ENCODE measurements at regions not wholly inside any gene's neighbourhood (a gene's known extent, or its start where the extent isn't known, plus 50 kb on each side); places are given as distances from the start of the nearest gene placed in this dataset.

GRCh38 chr2:235381261-235381912 lies 112.5 kb upstream of the AGAP1 start:
- TF ChIP-seq POLR2AphosphoS5 (IDR thresholded peaks at IDR 0.05; ENCODE audit: low read depth, low read length) (no peak), POLR2A (IDR thresholded peaks at IDR 0.05; ENCODE audit: low read depth, low read length) (no peak), TAF1 (IDR thresholded peaks at IDR 0.05; ENCODE audit: borderline replicate concordance, low read depth, low read length) (no peak)
- no peak for FAIRE-seq
- DNase-seq (ENCODE audit: insufficient read length): no peak

- DNase-seq (ENCODE audit: insufficient read length): no peak
- TF ChIP-seq POLR2A (IDR thresholded peaks at IDR 0.05; ENCODE audit: low read depth, low read length): no peak
- TF ChIP-seq POLR2AphosphoS5 (IDR thresholded peaks at IDR 0.05; ENCODE audit: low read depth, low read length): no peak
- no peak for TF ChIP-seq TAF1 (IDR thresholded peaks at IDR 0.05; ENCODE audit: borderline replicate concordance, low read depth, low read length)
- FAIRE-seq: no peak
These were observed 111.7 kb upstream of the AGAP1 start for GRCh38 chr2:235382179-235382578.

- DNase-seq (ENCODE audit: insufficient read length): no peak
- TF ChIP-seq POLR2AphosphoS5 (IDR thresholded peaks at IDR 0.05; ENCODE audit: low read depth, low read length): no peak
- no peak for TF ChIP-seq TAF1 (IDR thresholded peaks at IDR 0.05; ENCODE audit: borderline replicate concordance, low read depth, low read length)
- no peak for TF ChIP-seq POLR2A (IDR thresholded peaks at IDR 0.05; ENCODE audit: low read depth, low read length)
- FAIRE-seq: no peak
These were observed 111.2 kb upstream of the AGAP1 start for GRCh38 chr2:235382601-235383000.

GRCh38 chr2:235383272-235383843 lies 110.5 kb upstream of the AGAP1 start:
- DNase-seq (ENCODE audit: insufficient read length) (no peak), FAIRE-seq (no peak)
- no peak for TF ChIP-seq POLR2A (IDR thresholded peaks at IDR 0.05; ENCODE audit: low read depth, low read length)
- TF ChIP-seq POLR2AphosphoS5 (IDR thresholded peaks at IDR 0.05; ENCODE audit: low read depth, low read length): no peak
- TF ChIP-seq TAF1 (IDR thresholded peaks at IDR 0.05; ENCODE audit: borderline replicate concordance, low read depth, low read length): no peak

- no peak for DNase-seq (ENCODE audit: insufficient read length)
- TF ChIP-seq POLR2A (IDR thresholded peaks at IDR 0.05; ENCODE audit: low read depth, low read length): no peak
- TF ChIP-seq TAF1 (IDR thresholded peaks at IDR 0.05; ENCODE audit: borderline replicate concordance, low read depth, low read length): no peak
- TF ChIP-seq POLR2AphosphoS5 (IDR thresholded peaks at IDR 0.05; ENCODE audit: low read depth, low read length): no peak
These were observed 109.2 kb upstream of the AGAP1 start for GRCh38 chr2:235384624-235385023.

GRCh38 chr2:235389626-235390025 lies 104.2 kb upstream of the AGAP1 start:
- TF ChIP-seq POLR2A (IDR thresholded peaks at IDR 0.05; ENCODE audit: low read depth, low read length) (no peak), TAF1 (IDR thresholded peaks at IDR 0.05; ENCODE audit: borderline replicate concordance, low read depth, low read length) (no peak), POLR2AphosphoS5 (IDR thresholded peaks at IDR 0.05; ENCODE audit: low read depth, low read length) (no peak)
- DNase-seq (ENCODE audit: insufficient read length) (no peak), FAIRE-seq (no peak)

More at GRCh38 chr2:235384624-235385023, 109.2 kb upstream of the AGAP1 start:
- no peak for FAIRE-seq

GRCh38 chr2:235390108-235390815 lies 103.6 kb upstream of the AGAP1 start:
- FAIRE-seq (no peak), DNase-seq (ENCODE audit: insufficient read length) (no peak)
- no peak for TF ChIP-seq POLR2A (IDR thresholded peaks at IDR 0.05; ENCODE audit: low read depth, low read length)
- TF ChIP-seq TAF1 (IDR thresholded peaks at IDR 0.05; ENCODE audit: borderline replicate concordance, low read depth, low read length): no peak
- no peak for TF ChIP-seq POLR2AphosphoS5 (IDR thresholded peaks at IDR 0.05; ENCODE audit: low read depth, low read length)

- DNase-seq (ENCODE audit: insufficient read length) (no peak), FAIRE-seq (no peak)
- TF ChIP-seq POLR2AphosphoS5 (IDR thresholded peaks at IDR 0.05; ENCODE audit: low read depth, low read length) (no peak), TAF1 (IDR thresholded peaks at IDR 0.05; ENCODE audit: borderline replicate concordance, low read depth, low read length) (no peak), POLR2A (IDR thresholded peaks at IDR 0.05; ENCODE audit: low read depth, low read length) (no peak)
These were observed 103.0 kb upstream of the AGAP1 start for GRCh38 chr2:235390816-235391194.

GRCh38 chr2:235391921-235392615 lies 101.8 kb upstream of the AGAP1 start:
- DNase-seq (ENCODE audit: insufficient read length) (no peak), FAIRE-seq (no peak)
- TF ChIP-seq POLR2AphosphoS5 (IDR thresholded peaks at IDR 0.05; ENCODE audit: low read depth, low read length) (no peak), POLR2A (IDR thresholded peaks at IDR 0.05; ENCODE audit: low read depth, low read length) (no peak), TAF1 (IDR thresholded peaks at IDR 0.05; ENCODE audit: borderline replicate concordance, low read depth, low read length) (no peak)

- FAIRE-seq (no peak), DNase-seq (ENCODE audit: insufficient read length) (no peak)
These were observed 99.5 kb upstream of the AGAP1 start for GRCh38 chr2:235394278-235394828.

More at GRCh38 chr2:235394278-235394828, 99.5 kb upstream of the AGAP1 start:
- TF ChIP-seq TAF1 (IDR thresholded peaks at IDR 0.05; ENCODE audit: borderline replicate concordance, low read depth, low read length): no peak
